ENCODE measurements at regions not wholly inside any gene's neighbourhood (a gene's known extent, or its start where the extent isn't known, plus 50 kb on each side); places are given as distances from the start of the nearest gene placed in this dataset.

- no peak for TF ChIP-seq CTCF (IDR thresholded peaks at IDR 0.05; ENCODE audit: low read length)
- TF ChIP-seq EZH2 (IDR thresholded peaks at IDR 0.05; ENCODE audit: borderline replicate concordance, low read length) = no peak
Measured at GRCh38 chr22:22040472-22040871, 57.9 kb upstream of the TOP3B start.

Measured in OCI-LY1 (cell line).